ENCODE measurements at regions not wholly inside any gene's neighbourhood (a gene's known extent, or its start where the extent isn't known, plus 50 kb on each side); places are given as distances from the start of the nearest gene placed in this dataset.

DNA sequence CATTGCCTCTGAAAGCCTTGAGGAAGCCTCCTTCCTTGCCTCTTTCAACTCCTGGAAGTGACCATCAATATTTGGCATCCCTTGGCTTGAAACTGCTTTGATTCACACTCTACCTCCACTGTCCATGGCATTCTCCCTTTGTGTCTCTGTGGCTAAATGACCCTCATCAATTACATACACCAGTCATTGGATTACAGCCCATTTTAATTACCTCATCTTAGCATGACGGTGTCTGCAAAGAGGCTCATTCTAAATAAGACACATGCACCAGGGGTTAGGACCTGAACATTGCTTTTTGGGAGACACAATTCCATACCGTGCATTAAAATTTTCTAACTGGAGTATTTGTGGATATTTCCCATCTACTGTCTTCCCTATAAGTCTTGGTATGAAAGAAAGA is 60.7 kb upstream of the FAM9A start:
- no peaks in the 10 kb centered on the region for H3K4me1 Mint-ChIP-seq
- no peaks in the 10 kb centered on the region for H3K36me3 Mint-ChIP-seq
- DNase-seq = no peak
- no peak overlapping the region for H3K27ac Mint-ChIP-seq
- H3K4me3 Mint-ChIP-seq = no peak overlapping the region
- H3K27me3 Mint-ChIP-seq (ENCODE audit: low read depth in 3 of 3) = peaks cover 2 to 10% (median 9%) of the 10 kb centered on the region in 3 donors
- H3K9me3 Mint-ChIP-seq = no peaks in the 10 kb centered on the region

DNA sequence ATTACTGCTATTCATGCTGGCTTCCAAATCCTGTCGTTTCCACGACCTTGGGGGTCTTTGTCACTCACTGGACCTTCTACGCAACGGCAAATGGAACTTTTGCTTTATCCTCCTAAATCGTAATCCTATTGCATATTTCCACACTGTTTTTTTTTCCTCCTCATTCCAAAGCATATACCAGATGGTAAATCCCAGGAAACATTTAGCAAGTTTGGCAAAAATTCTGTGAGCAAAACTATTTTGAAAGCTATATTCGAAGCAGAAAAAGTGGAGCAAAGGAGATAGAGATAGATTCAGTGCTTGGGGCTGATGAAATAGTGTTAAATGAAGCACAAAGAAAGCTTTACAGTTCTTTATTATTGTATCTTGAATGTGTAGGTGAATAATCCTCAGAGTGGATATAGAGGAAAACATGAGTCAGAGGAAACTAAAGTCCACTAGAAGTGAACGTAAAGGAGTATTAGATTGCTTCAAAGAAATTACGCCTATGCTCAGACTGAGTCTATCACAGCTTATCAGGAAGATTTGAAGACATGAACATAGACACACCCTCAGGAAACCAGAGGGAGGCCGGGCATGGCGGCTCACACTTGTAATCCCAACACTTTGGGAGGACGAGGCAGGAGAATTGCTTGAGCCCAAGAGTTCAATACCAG is 50.2 kb upstream of the FAM9A start:
- Mint-ChIP-seq H3K9me3 (no peaks in the 10 kb centered on the region), H3K27ac (no peak overlapping the region), H3K27me3 (ENCODE audit: low read depth in 3 of 3) (peaks cover 2 to 5% (median 2%) of the 10 kb centered on the region in 3 donors), H3K4me3 (no peak overlapping the region), H3K36me3 (no peaks in the 10 kb centered on the region), H3K4me1 (no peaks in the 10 kb centered on the region)
- DNase-seq = no peak
